ENCODE measurements at regions not wholly inside any gene's neighbourhood (a gene's known extent, or its start where the extent isn't known, plus 50 kb on each side); places are given as distances from the start of the nearest gene placed in this dataset.
"Not testable (repeated sequence)": the region's sequence is repeated elsewhere in the genome, so short reads cannot be mapped to it uniquely, and the experiment has no call there.

DNA sequence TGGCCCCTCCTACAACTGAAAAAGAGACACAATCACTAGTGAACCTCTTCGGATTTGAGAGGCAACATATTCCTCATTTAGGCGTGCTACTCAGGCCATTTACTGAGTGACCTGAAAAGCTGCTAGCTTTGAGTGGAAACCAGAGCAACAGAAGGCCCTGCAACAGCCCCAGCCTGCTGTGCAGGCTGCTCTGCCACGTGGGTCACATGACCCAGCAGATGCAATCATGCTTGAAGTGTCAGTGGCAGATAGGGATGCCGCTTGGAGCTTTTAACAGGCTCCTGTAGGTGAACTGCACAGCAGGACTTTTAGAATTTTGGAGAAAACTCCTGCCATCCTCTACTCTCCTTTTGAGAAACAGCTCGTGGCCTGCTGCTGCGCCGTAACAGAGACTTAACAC lies 578.6 kb upstream of the RAB6C start:
- Histone ChIP-seq H3K27ac (no peak overlapping the region), H3K36me3 (no peaks in the 10 kb centered on the region), H3K9me3 (no peaks in the 10 kb centered on the region), H3K4me1 (no peaks in the 10 kb centered on the region), H3K4me3 (no peak overlapping the region), H3K27me3 (no peaks in the 10 kb centered on the region)
- intact Hi-C loops (cut with DNase I), result no loop called here
- TF ChIP-seq, protein P1, sequence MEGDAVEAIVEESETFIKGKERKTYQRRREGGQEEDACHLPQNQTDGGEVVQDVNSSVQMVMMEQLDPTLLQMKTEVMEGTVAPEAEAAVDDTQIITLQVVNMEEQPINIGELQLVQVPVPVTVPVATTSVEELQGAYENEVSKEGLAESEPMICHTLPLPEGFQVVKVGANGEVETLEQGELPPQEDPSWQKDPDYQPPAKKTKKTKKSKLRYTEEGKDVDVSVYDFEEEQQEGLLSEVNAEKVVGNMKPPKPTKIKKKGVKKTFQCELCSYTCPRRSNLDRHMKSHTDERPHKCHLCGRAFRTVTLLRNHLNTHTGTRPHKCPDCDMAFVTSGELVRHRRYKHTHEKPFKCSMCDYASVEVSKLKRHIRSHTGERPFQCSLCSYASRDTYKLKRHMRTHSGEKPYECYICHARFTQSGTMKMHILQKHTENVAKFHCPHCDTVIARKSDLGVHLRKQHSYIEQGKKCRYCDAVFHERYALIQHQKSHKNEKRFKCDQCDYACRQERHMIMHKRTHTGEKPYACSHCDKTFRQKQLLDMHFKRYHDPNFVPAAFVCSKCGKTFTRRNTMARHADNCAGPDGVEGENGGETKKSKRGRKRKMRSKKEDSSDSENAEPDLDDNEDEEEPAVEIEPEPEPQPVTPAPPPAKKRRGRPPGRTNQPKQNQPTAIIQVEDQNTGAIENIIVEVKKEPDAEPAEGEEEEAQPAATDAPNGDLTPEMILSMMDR (IDR thresholded peaks at IDR 0.05), result no peak
- DNase-seq (ENCODE audit: low spot score in 2 of 2), result no peak

DNA sequence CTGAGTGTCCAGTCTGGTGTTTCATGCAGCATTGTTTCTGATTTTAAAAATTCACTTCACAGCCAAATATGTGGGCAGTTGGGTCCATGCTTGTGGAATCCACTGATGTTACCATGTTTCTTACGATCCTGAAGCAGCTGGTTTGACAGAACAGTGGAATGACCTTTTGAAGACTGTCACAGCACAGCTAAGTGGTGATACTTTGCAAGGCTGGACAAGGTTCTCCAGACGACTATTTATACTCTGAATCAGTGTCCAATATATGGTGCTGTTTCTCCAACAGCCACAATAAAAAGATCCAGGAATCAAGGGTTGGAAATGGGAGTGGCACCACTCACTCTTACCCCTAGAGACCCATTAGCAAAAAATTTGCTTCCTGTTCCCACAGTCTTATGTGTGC lies 577.4 kb upstream of the RAB6C start:
- TF ChIP-seq, protein P1 (IDR thresholded peaks at IDR 0.05), result no peak
- no peak for DNase-seq (ENCODE audit: low spot score in 2 of 2)
- H3K4me3 ChIP-seq, result no peak overlapping the region
- no peaks in the 10 kb centered on the region for H3K9me3 ChIP-seq
- H3K36me3 ChIP-seq, result no peaks in the 10 kb centered on the region
- H3K27ac ChIP-seq, result no peak overlapping the region
- intact Hi-C loops (cut with DNase I), result no loop called here
- no peaks in the 10 kb centered on the region for H3K4me1 ChIP-seq
- H3K27me3 ChIP-seq, result no peaks in the 10 kb centered on the region

DNA sequence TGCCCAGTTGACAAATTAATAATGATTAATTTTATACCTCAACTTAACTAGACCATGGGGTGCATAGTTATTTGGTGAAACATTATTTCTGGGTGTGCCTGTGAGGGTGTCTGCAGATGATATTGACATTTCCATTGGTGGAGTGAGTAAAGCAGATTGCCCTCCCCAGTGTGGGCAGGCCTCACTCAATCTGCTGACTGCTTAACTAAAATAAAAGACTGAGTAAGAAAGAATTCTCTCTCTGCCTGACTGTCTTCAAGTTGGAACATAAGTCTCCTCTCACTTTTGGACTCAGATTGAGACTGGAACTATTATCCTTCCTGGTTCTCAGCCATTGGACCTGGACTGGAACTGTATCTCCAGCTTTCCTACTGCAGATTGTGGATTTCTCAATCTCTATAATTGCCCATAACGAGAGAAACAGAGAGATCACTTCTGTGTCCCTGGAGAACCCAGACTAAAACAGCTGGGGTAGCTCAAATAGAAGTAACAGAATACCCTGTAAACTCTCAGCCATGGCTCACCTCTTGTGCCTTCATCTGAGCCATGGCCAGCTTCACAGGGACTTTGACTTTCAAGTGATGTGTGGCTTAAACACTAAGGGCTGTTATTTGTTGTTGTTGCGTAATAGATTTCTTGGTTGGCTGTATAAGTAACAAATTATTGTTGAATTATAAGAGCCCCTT lies 575.3 kb upstream of the RAB6C start:
- Histone ChIP-seq H3K36me3 (no peaks in the 10 kb centered on the region), H3K4me1 (no peaks in the 10 kb centered on the region), H3K27me3 (no peaks in the 10 kb centered on the region), H3K9me3 (no peaks in the 10 kb centered on the region), H3K4me3 (no peak overlapping the region), H3K27ac (no peak overlapping the region)
- DNase-seq (ENCODE audit: low spot score in 2 of 2), result no peak
- intact Hi-C loops (cut with DNase I), result no loop called here
- TF ChIP-seq, protein P1 (IDR thresholded peaks at IDR 0.05), result no peak

DNA sequence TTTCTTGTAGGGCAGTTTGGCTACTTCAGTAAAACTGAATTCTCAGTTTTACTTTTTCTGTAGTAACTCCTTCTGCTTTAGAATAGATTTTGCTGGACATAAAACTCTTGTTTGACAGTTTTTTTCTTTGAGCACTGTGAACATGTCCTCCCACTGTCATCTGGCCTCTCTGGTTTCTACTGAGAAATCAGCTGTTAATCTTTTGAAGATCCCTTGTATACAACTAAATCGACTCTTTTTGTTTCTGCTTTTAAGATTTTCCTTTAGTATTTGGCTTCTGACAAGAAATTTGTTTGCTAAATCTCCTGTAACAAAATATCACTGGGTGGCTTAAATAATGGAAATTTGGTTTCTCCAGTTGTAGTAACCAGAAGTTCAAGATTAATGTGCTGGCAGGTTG lies 570.9 kb upstream of the RAB6C start:
- Histone ChIP-seq H3K36me3 (no peaks in the 10 kb centered on the region), H3K27ac (no peak overlapping the region), H3K4me1 (no peaks in the 10 kb centered on the region), H3K27me3 (no peaks in the 10 kb centered on the region), H3K9me3 (no peaks in the 10 kb centered on the region), H3K4me3 (no peak overlapping the region)
- intact Hi-C loops (cut with DNase I), result no loop called here
- TF ChIP-seq, protein P1 (IDR thresholded peaks at IDR 0.05), result no peak
- no peak for DNase-seq (ENCODE audit: low spot score in 2 of 2)

DNA sequence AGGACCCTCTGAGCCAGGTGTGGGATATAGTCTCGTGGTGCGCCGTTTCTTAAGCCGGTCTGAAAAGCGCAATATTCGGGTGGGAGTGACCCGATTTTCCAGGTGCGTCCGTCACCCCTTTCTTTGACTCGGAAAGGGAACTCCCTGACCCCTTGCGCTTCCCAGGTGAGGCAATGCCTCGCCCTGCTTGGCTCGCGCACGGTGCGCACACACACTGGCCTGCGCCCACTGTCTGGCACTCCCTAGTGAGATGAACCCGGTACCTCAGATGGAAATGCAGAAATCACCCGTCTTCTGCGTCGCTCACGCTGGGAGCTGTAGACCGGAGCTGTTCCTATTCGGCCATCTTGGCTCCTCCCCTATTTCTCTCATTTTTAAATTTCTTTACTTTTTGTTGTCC lies 562.4 kb upstream of the RAB6C start:
- H3K27ac ChIP-seq; H3K36me3 ChIP-seq; H3K9me3 ChIP-seq; H3K4me1 ChIP-seq; H3K4me3 ChIP-seq; DNase-seq (ENCODE audit: low spot score in 2 of 2); H3K27me3 ChIP-seq; intact Hi-C loops (cut with DNase I): not testable (repeated sequence)

DNA sequence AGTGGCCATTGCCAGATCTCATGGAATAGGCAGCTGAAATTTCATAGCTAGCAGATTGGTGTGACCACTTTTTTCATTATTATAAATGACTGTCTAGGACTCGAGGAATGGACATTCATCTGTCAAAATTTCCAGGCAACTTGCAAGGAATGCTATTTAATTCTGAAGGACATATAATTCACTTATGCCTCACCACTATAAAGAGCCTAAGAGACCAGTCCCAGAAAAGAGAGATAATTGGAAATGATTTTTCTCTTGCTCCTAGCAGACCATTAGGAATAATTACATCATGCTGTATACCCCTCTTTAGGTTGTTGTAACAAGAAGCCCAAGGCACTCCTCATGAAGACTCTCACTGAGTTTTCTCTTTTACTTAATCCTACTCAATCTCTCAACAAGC lies 557.4 kb upstream of the RAB6C start:
- intact Hi-C loops (cut with DNase I), result no loop called here
- no peaks in the 10 kb centered on the region for H3K9me3 ChIP-seq
- DNase-seq (ENCODE audit: low spot score in 2 of 2), result no peak

More for the DNA sequence above, 557.4 kb upstream of the RAB6C start:
- no peaks in the 10 kb centered on the region for H3K36me3 ChIP-seq
- no peaks in the 10 kb centered on the region for H3K4me1 ChIP-seq
- no peak overlapping the region for H3K27ac ChIP-seq
- no peak overlapping the region for H3K4me3 ChIP-seq
- H3K27me3 ChIP-seq, result no peaks in the 10 kb centered on the region
- TF ChIP-seq, protein P1 (IDR thresholded peaks at IDR 0.05), result no peak
